ENCODE measurements at regions not wholly inside any gene's neighbourhood (a gene's known extent, or its start where the extent isn't known, plus 50 kb on each side); places are given as distances from the start of the nearest gene placed in this dataset.

DNA sequence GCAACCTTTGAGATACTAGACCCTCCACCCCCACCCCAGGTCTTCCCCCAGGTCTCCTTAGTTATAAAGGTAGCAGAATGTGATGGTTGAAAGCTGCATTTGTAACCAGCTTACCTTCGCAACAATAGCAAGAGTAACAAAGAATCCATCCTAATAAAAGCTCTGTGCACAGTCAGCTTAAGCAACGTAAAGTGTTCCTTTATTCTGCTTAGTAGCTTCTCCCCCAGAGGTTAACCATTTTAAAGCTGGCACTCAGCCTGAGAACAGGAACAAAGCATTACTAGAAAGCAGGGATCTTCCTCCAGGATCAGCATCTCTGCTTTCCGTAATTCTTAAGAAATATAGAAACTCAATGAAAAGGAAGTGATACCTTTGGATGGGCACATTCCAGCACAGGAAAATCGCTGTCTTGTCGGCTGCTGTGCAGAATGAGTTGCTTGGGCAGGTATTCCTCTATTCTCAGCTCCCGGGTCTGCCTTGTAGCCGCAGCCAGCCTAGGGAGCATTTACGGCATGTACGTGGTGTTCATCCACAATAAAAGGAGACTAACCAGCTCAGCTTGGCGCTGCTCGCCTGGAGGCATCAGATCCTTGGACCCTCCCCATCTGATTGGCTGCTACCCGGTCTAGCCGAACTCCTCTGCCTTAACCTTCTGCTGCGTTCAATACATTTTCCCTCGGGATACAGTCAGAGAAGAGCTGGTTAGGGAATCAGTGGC lies 113.0 kb upstream of the TLR3 start:
- in situ Hi-C loops (cut with HindIII; ENCODE audit: low pct_ligation_motif_present, low pct_unique_long_range_greater_than_20kb, low sequenced_read_pairs), result no loop called here
- DNase-seq, result no peak

DNA sequence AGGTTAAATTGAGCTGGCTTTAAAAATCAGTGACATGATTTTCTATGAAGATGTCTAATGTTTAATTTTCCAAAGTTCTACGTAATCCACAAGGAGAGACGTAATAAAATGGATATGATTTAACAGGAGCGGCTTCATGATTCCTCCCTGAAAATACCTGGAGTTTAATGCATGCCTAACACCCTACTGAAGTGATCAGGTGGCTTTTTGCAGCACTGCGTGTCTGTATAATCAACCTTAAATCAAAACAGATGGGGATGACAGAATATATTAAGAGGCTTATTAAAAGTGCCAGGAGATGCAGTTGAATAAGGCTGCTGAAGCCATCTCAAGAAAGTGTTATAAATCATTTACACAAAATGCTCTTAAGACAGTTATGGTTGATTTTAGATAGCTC lies 112.4 kb upstream of the TLR3 start:
- DNase-seq, result no peak
- in situ Hi-C loops (cut with HindIII; ENCODE audit: low pct_ligation_motif_present, low pct_unique_long_range_greater_than_20kb, low sequenced_read_pairs), result no loop called here

DNA sequence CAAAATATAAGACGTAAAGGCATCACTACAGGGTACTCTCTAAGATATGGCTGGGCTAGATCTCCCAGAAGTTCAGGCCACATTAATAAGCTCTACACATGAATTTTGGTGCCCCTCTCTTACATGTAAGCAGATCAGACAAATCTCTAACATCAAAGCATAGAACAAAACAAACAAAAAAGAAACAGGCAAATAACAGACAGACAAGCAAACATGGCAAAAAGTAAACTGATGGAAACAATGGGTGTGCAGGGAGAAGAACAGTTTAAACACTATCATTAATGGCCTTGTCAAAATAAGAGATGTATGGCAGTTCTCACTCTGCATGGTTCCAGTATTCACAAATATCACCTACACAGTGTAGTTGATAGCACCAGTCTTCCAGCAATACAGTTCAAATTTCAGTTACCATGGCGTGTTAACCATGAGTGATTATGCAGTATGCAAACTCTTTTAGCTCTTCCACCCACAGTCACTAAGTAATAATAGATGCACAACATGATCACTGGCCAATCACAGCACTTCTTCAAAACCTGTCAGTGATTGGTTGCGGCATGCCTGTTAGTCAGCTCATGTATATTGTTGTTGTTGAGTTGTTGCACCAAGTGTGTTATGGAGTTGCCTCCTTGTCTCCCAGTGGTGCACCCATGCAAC lies 110.7 kb upstream of the TLR3 start:
- no peak for DNase-seq
- in situ Hi-C loops (cut with HindIII; ENCODE audit: low pct_ligation_motif_present, low pct_unique_long_range_greater_than_20kb, low sequenced_read_pairs), result no loop called here

DNA sequence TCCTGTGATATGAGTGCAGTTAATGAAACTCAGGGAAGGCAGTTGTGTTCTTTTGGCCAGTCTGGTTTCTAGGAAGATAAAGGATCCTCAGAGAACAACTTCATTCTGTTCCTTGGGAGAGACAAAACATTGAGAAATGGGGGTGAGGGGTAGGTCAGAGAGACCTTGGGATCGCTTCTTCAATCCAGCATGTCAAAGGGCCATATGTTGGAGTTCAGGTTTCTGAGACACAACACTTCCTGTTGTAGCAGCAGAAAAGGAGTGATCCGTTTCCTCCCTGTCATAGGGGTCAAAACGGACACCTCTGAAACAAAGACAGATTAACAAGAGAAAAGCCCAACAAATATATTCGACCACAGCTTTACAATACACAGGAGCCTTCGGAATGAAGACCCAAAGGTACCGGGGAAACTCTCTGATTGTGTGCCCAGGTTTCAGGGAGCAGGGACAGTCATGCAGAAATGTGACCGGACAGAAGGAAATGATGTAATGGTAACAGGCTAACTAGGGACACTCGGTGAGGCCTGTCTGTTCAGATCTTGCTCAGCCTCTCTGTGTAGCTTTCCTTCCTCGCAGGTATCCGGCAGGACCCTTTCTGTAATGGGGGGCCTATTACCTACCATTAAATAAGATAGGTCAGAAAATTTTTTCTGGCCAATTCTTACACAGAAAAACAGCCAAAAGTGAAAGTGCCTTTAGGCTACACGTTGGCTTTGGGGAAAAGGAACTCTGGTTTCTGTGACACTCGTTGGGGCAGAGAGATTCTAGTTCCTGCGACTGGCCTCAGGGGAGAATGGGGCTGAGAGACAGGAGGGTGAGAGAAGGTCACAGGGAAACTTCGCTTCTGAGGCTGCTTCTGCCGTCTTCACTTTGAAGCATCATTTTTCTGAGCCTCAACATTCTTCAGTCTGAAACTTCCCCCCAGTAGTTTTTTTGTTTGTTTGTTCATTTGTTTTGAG lies 103.3 kb upstream of the TLR3 start:
- in situ Hi-C loops (cut with HindIII; ENCODE audit: low pct_ligation_motif_present, low pct_unique_long_range_greater_than_20kb, low sequenced_read_pairs), result no loop called here
- DNase-seq, result no peak

DNA sequence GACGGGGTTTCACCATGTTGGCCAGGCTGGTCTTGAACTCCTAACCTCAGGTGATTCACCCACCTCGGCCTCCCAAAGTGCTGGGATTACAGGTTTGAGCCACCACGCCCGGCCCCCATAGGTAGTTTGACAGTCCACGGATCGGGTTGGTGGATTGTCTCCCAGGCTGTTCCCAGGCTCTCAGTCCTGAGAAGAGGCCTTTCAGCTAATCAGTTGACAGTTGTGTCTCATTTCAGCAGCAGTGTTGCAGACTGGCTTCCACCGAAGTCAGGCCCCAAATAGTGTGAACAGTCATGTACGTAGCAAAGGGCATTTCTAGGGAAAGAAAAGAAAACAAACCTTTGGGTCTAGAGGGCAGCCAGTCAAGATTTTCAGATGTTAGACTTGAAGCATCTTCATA lies 102.4 kb upstream of the TLR3 start:
- in situ Hi-C loops (cut with HindIII; ENCODE audit: low pct_ligation_motif_present, low pct_unique_long_range_greater_than_20kb, low sequenced_read_pairs), result no loop called here
- no peak for DNase-seq

DNA sequence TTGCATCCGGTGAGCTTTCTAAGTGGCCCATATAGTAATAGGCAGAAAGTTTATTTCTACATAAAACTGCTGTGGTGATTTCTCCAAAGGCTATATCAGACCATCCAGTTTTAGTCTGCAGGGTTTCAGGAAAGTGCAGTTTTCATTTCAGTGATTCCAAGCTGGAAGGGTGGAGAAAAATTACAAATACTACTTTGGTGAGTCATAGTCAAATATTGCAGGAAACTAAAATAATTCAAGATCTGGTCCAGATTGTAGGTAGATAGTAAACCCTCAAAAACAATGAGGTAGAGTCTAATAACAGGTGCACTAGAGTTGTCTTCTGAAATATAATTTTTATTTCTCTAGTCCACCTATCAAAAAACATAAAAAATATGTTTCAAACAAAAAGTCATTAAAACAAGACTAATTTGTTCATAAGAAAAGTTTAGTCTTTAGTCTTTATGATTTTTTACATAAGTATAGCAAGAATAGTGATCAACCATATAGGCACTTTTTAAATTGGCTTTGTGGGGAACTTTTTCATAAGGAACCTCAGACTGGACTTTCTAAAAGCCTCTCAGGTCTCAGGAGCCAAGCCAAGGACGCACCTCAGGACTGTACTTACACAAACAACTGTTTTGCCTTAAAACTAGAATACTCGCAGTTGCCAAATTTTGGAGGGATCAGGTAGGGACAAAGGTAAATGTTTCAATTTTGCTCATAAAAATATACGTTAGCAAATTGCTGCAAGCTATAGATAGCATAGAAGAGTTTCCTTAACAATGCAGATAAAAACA lies 101.8 kb upstream of the TLR3 start:
- in situ Hi-C loops (cut with HindIII; ENCODE audit: low pct_ligation_motif_present, low pct_unique_long_range_greater_than_20kb, low sequenced_read_pairs), result no loop called here

DNA sequence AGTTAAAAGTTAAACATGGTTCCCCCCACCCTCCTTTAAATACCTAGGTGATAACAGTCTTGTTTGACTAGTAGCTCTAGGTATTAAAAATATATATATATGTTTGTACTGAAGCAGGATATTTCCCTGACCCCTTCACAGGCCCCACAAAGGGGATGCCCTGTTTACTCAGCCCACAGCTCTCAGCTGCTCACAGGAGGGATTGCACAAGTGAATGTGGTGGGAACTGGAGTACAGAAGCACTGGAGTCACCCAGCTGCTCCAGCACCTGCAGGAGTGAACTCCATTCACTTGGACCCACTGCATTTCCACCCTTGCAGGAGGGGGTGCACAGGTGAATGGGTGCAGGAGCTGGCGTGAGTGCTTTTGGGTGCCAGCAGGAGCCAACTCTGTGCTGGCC lies 99.3 kb upstream of the TLR3 start:
- DNase-seq, result no peak
- in situ Hi-C loops (cut with HindIII; ENCODE audit: low pct_ligation_motif_present, low pct_unique_long_range_greater_than_20kb, low sequenced_read_pairs), result no loop called here

More for the DNA sequence above, 101.8 kb upstream of the TLR3 start:
- no peak for DNase-seq

DNA sequence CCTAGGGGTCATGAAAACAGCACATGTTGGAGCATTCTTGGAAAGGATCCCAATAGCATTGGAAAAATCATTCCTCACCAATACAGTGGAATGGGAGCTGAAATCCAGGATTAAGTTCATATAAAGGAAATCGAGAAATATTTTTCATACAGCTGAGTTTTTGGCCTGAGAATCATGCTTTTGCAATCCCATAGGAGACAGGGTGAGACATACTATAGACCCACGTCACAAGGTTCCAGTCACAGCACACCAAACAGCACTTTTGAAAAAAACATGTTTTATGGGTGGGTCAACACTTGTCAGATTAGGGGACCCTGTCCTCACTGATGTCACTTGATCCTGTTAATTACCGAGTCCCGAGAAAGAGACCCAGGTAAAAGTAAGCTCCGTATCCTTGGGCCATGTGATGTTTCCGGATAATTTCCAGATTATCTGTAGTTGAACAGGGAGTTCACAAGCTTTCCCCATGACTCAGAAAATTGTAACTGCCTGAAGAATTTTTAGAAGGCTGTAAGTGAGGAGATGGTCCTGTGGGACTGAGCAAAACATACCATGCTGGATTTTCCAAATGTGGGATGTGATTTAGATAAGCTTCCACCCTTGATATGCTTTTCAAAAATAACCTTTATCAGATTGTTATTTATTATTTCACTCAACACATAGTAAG lies 80.9 kb upstream of the TLR3 start:
- in situ Hi-C loops (cut with HindIII; ENCODE audit: low pct_ligation_motif_present, low pct_unique_long_range_greater_than_20kb, low sequenced_read_pairs), result no loop called here

DNA sequence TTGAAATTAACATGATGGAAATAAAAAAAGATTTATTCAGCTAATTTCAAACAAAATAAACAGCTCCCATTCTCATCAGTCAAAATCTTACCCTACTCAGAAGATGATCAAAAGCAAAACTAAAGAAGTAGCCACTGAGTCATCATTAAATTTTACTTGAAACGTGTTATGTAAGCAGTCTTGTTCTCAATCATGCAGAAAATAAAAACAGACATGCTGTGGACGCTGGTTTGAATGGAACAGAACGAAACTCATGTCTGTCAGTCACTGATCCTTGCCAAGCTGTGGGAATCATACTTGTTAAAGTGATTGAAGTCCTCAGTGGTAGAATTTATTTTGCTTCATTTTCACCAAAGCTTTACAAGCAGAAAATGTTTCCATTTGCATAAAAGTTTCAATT lies 77.2 kb upstream of the TLR3 start:
- no peak for DNase-seq

More for the DNA sequence above, 80.9 kb upstream of the TLR3 start:
- no peak for DNase-seq

DNA sequence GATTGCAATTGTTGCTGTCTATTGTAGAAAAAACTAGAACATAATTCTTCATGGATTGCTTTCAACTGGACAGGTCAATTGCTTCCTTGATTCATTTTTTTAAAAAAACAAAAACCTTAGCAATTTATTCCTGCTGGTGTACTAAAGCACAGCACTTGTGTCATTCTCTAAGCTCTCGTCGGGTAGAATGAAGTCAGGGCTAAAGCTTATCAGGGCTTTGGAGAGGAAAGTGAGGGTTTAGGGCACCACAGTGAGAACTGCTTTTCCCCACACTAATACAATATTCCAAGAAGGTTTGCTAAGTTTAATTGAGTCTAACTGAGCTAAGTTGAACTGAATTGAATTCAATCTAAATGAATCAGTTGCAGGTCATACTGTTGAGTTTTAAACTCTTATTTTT lies 76.4 kb upstream of the TLR3 start:
- in situ Hi-C loops (cut with HindIII; ENCODE audit: low pct_ligation_motif_present, low pct_unique_long_range_greater_than_20kb, low sequenced_read_pairs), result no loop called here

More for the DNA sequence above, 77.2 kb upstream of the TLR3 start:
- in situ Hi-C loops (cut with HindIII; ENCODE audit: low pct_ligation_motif_present, low pct_unique_long_range_greater_than_20kb, low sequenced_read_pairs), result no loop called here

DNA sequence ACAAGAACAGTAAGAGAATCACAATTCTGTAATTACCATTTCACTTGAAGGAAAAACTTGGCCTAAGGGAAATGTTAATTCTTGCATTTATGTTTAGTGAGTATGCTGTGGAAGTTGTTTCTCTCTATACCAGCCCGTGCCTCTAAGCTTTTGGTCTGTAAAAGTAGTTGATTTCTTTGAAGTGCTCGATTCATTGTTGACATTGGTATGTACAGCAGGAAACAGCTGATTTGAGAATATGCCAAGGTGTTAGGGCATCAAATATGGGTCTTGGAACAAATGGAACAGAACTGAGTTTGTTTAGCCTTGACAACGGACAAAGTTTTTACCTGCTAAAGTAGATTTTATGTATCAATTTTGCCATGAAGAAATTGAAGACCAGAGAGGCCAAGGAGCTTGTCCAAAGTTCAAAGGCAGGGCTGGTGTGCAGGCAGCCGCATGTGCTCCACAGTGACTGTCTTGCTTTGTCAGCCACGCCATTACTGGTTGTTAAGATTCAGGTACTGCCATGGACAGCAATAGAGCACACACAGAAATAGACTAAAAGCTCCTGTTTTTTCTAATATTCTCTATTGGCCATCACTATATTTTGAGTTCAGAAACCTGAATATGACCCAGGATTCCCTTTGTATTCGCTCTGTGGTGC lies 75.5 kb upstream of the TLR3 start:
- DNase-seq, result no peak
- in situ Hi-C loops (cut with HindIII; ENCODE audit: low pct_ligation_motif_present, low pct_unique_long_range_greater_than_20kb, low sequenced_read_pairs), result no loop called here

More for the DNA sequence above, 76.4 kb upstream of the TLR3 start:
- DNase-seq, result no peak

DNA sequence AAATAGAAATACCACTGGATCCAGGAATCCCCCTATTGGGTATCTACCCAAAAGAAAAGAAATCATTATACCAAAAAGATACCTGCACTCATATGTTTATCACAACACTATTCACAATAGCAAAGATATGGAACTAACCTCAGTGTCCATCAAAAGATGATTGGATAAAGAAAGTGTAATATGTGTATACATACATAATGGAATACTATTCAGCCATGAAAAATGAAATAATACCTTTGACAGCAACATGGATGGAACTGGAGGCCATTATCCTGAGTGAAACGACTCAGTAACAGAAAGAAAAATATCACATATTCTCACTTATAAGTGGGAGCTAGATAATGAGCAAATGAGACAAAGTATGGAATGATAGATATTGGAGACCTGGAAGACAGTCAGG lies 74.2 kb upstream of the TLR3 start:
- no peak for DNase-seq
- in situ Hi-C loops (cut with HindIII; ENCODE audit: low pct_ligation_motif_present, low pct_unique_long_range_greater_than_20kb, low sequenced_read_pairs), result no loop called here

DNA sequence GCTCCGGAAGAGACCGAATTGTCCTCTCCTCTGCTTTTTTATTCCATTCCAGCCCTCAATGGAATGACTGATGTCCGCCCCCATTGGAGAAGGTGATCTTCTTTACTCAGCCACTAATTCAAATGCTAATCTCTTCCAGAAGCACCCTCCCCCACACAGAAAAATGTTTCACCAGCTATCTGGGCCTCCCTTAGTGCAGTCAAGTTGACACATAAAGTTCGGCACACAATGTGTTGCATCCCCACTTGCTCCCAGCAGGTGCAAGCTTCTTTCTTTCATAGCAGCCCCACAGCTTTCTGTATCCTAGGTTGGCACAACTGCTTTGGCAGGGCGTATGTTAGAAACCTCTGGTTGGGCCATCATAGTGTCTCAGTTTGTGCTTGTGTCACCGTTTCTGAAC lies 73.3 kb upstream of the TLR3 start:
- in situ Hi-C loops (cut with HindIII; ENCODE audit: low pct_ligation_motif_present, low pct_unique_long_range_greater_than_20kb, low sequenced_read_pairs), result no loop called here
- no peak for DNase-seq

DNA sequence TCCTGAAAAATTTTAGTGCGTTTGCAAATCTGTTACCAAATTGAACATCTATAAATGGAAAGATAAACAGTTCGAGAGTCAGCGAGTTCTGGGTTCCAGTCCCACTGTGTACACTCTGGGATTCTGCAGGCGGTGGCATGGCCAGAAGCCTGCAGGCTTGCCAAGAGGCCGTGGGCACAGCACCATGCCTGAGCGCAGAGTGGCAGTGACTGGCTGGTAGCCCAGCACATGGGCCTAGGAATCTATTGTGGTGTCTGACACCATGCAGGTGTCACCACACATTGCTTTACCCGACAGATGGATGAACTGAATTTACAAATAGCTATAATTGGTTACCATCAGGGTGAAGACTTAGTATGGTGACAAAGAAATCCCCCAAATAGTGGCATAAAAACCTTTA lies 71.7 kb upstream of the TLR3 start:
- DNase-seq, result no peak
- in situ Hi-C loops (cut with HindIII; ENCODE audit: low pct_ligation_motif_present, low pct_unique_long_range_greater_than_20kb, low sequenced_read_pairs), result no loop called here

DNA sequence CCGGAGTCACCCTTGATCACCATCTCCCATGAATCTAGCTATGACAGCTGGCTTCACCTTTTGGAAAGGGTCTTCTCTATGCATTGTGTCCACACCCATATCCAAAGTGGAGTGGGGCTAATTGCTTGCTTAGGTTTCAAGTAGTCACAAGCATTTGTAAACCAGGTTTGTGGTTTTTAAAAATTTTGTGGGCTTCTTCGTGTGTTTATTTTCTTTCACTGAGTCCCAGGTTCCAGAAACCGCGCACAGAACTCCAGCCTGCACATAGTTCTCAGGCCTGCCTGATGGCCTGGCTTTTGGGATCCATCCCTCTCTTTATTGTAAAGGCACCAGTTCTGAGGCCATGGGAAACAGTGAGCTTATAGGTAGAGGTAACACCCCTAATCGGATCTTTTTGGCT lies 70.2 kb upstream of the TLR3 start:
- in situ Hi-C loops (cut with HindIII; ENCODE audit: low pct_ligation_motif_present, low pct_unique_long_range_greater_than_20kb, low sequenced_read_pairs), result no loop called here
- no peak for DNase-seq

DNA sequence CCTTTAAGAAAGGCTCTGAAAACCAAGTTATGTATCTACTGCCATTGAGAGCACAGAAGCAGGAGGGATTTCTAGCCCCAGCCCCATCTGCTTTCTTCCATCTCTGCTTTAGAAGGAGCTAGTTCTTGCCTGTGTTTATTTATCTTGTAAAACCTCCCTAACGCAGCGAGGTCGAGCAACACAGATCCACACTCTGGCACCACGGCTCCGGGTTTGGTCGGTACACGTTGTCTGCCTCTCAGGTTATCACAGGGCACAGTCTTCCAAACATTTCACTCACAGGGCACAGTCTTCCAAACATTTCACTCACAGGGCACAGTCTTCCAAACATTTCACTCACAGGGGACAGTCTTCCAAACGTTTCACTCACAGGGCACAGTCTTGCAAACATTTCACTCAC lies 69.7 kb upstream of the TLR3 start:
- in situ Hi-C loops (cut with HindIII; ENCODE audit: low pct_ligation_motif_present, low pct_unique_long_range_greater_than_20kb, low sequenced_read_pairs), result no loop called here

DNA sequence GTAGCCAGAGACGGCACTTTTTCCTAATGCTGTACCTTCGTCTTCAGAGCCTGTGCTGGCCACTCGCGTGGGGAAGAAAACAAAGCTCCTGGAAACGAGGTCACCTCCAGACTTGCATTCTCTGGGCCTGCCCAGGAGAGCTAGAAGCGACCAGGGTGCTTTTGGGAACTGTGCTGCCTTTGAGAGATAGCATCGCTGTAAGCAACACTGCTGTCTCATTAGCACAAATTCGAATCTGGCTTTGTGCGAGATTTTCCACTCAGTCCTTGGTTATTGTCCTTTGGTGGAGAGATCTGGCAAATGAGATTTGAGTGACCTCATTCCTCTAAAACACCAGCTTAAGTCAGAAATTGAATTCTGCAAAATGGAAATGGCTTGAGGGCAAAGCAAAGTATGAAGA lies 66.1 kb upstream of the TLR3 start:
- in situ Hi-C loops (cut with HindIII; ENCODE audit: low pct_ligation_motif_present, low pct_unique_long_range_greater_than_20kb, low sequenced_read_pairs), result no loop called here

More for the DNA sequence above, 69.7 kb upstream of the TLR3 start:
- no peak for DNase-seq

DNA sequence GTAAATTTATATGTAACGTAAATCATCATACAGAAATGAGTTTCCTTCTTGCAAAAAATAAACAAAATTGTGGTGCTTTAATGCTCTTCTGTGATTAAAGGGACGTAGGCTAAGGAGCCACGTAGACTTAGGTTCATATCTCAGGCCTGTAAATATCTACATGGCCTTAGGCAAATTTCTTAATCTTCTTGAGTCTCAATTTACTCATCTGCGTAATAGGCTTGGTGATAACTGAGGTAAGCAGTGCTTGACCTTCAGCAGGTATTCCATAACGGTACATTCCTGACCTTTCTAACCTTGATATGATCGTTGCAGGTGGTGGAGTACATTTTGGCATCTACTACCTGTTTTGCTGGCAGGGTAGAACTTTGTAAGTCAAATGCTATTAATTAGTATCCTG lies 65.2 kb upstream of the TLR3 start:
- DNase-seq, result no peak
- in situ Hi-C loops (cut with HindIII; ENCODE audit: low pct_ligation_motif_present, low pct_unique_long_range_greater_than_20kb, low sequenced_read_pairs), result no loop called here

More for the DNA sequence above, 66.1 kb upstream of the TLR3 start:
- DNase-seq, result no peak
